ENCODE measurements at regions not wholly inside any gene's neighbourhood (a gene's known extent, or its start where the extent isn't known, plus 50 kb on each side); places are given as distances from the start of the nearest gene placed in this dataset.
A peak's percentile ranks its signal among the peaks of the same experiment; 100 is the strongest.

- H3K36me3 ChIP-seq (ENCODE audit: insufficient read depth, low read length): no peaks in the 10 kb centered on the region
- DNase-seq (ENCODE audit: low read depth, low spot score): no peak
- no peaks in the 10 kb centered on the region for H3K9me3 ChIP-seq (ENCODE audit: low read depth, low read length)
- no peak overlapping the region for H3K4me3 ChIP-seq
- no peak overlapping the region for H3K27ac ChIP-seq
- no peak overlapping the region for H3K9ac ChIP-seq (ENCODE audit: insufficient read length)
- no peak for TF ChIP-seq POLR2AphosphoS5 (IDR thresholded peaks at IDR 0.05; ENCODE audit: borderline replicate concordance, low read depth, low read length)
- no peak for TF ChIP-seq EZH2 (IDR thresholded peaks at IDR 0.05)
- TF ChIP-seq FOXP2 (optimal IDR thresholded peaks at IDR 0.05; ENCODE audit: control extremely low read depth, extremely low read length, insufficient read depth): no peak
Observed at GRCh38 chr17:62130739-62131138, 65.7 kb upstream of the MED13 start.

GRCh38 chr17:62126292-62126691, 61.2 kb upstream of the MED13 start:
- Histone ChIP-seq H3K36me3 (ENCODE audit: insufficient read depth, low read length) (no peaks in the 10 kb centered on the region), H3K27ac (no peak overlapping the region), H3K9ac (ENCODE audit: insufficient read length) (no peak overlapping the region), H3K4me3 (no peak overlapping the region), H3K9me3 (ENCODE audit: low read depth, low read length) (no peaks in the 10 kb centered on the region)
- TF ChIP-seq POLR2AphosphoS5 (IDR thresholded peaks at IDR 0.05; ENCODE audit: borderline replicate concordance, low read depth, low read length): no peak
- TF ChIP-seq EZH2 (IDR thresholded peaks at IDR 0.05): no peak
- TF ChIP-seq FOXP2 (optimal IDR thresholded peaks at IDR 0.05; ENCODE audit: control extremely low read depth, extremely low read length, insufficient read depth): no peak
- DNase-seq (ENCODE audit: low read depth, low spot score): no peak

GRCh38 chr17:62125307-62125706, 60.2 kb upstream of the MED13 start:
- DNase-seq (ENCODE audit: low read depth, low spot score): no peak
- TF ChIP-seq EZH2 (IDR thresholded peaks at IDR 0.05): no peak
- no peak for TF ChIP-seq FOXP2 (optimal IDR thresholded peaks at IDR 0.05; ENCODE audit: control extremely low read depth, extremely low read length, insufficient read depth)
- no peak for TF ChIP-seq POLR2AphosphoS5 (IDR thresholded peaks at IDR 0.05; ENCODE audit: borderline replicate concordance, low read depth, low read length)
- Histone ChIP-seq H3K4me3 (no peak overlapping the region), H3K9ac (ENCODE audit: insufficient read length) (no peak overlapping the region), H3K9me3 (ENCODE audit: low read depth, low read length) (no peaks in the 10 kb centered on the region), H3K27ac (no peak overlapping the region), H3K36me3 (ENCODE audit: insufficient read depth, low read length) (no peaks in the 10 kb centered on the region)

GRCh38 chr17:62121025-62121730, 56.1 kb upstream of the MED13 start:
- TF ChIP-seq POLR2AphosphoS5 (IDR thresholded peaks at IDR 0.05; ENCODE audit: borderline replicate concordance, low read depth, low read length): no peak
- TF ChIP-seq EZH2 (IDR thresholded peaks at IDR 0.05): no peak
- no peak for TF ChIP-seq FOXP2 (optimal IDR thresholded peaks at IDR 0.05; ENCODE audit: control extremely low read depth, extremely low read length, insufficient read depth)
- no peak for DNase-seq (ENCODE audit: low read depth, low spot score)
- Histone ChIP-seq H3K9ac (ENCODE audit: insufficient read length) (no peak overlapping the region), H3K36me3 (ENCODE audit: insufficient read depth, low read length) (no peaks in the 10 kb centered on the region), H3K4me3 (no peak overlapping the region), H3K9me3 (ENCODE audit: low read depth, low read length) (no peaks in the 10 kb centered on the region), H3K27ac (no peak overlapping the region)

- TF ChIP-seq EZH2 (IDR thresholded peaks at IDR 0.05): no peak
- TF ChIP-seq POLR2AphosphoS5 (IDR thresholded peaks at IDR 0.05; ENCODE audit: borderline replicate concordance, low read depth, low read length): peak; percentile 75; the same call in 1 of the 2 replicates
- H3K27ac ChIP-seq: peak overlapping the region; percentile 55; the same call in 1 of the 2 replicates
- peak; percentile 89 for DNase-seq (ENCODE audit: low read depth, low spot score)
- no peaks in the 10 kb centered on the region for H3K36me3 ChIP-seq (ENCODE audit: insufficient read depth, low read length)
- no peaks in the 10 kb centered on the region for H3K9me3 ChIP-seq (ENCODE audit: low read depth, low read length)
- H3K9ac ChIP-seq (ENCODE audit: insufficient read length): no peak overlapping the region
- H3K4me3 ChIP-seq: no peak overlapping the region
Observed at GRCh38 chr17:62119373-62119772, 54.3 kb upstream of the MED13 start.

Measured in SK-N-MC (cell line).